Neural progenitor cell (in vitro differentiated cells): ENCODE measurements at regions not wholly inside any gene's neighbourhood (a gene's known extent, or its start where the extent isn't known, plus 50 kb on each side); places are given as distances from the start of the nearest gene placed in this dataset.
"Not testable (repeated sequence)": the region's sequence is repeated elsewhere in the genome, so short reads cannot be mapped to it uniquely, and the experiment has no call there.

Source experiments
- CTCF ChIP-seq: fragments of 200-600 bp; sonication (generic); IDR thresholded peaks from 2 replicates; pipeline ENCODE4 v1.5.1; 2017; ENCODE audit warnings: antibody characterized with exemption, mild to moderate bottlenecking
- EZH2phosphoT487 ChIP-seq: fragments of 200-600 bp; sonication (generic); IDR thresholded peaks from 2 replicates; pipeline ENCODE4 v1.6.1; 2017; ENCODE audit warnings: antibody characterized with exemption

GRCh38 chr1:4078091-4078962 lies 178.3 kb upstream of the C1orf174 start:
- not testable (repeated sequence) for TF ChIP-seq CTCF, EZH2phosphoT487
